Transverse colon (tissue), 4 donors: ENCODE measurements at regions not wholly inside any gene's neighbourhood (a gene's known extent, or its start where the extent isn't known, plus 50 kb on each side); places are given as distances from the start of the nearest gene placed in this dataset.

Source experiments
- DNase-seq: peaks from one replicate; pipeline ENCODE4 v3.0.0-alpha.2; 2019
- H3K27ac ChIP-seq, 4 donors: fragments of 200-600 bp; sonication (generic); 2 replicates each; pipeline ENCODE4 v1.5.1; 2016 to 2018; ENCODE audit warnings: inconsistent platforms in 4 of 4
- H3K27me3 ChIP-seq: fragments of 200-600 bp; sonication (generic); 2 replicates; pipeline ENCODE4 v1.5.1; 2017; ENCODE audit warnings: inconsistent platforms
- H3K36me3 ChIP-seq, 4 donors: fragments of 200-600 bp; sonication (generic); 2 replicates each; pipeline ENCODE4 v1.5.1; 2017 to 2019; ENCODE audit warnings: inconsistent platforms in 4 of 4
- H3K4me1 ChIP-seq, 4 donors: fragments of 200-600 bp; sonication (generic); 2 replicates each; pipeline ENCODE4 v1.5.1; 2017 to 2020; ENCODE audit warnings: inconsistent platforms in 4 of 4
- H3K4me3 ChIP-seq, 4 donors: fragments of 200-600 bp; sonication (generic); 1 replicate in 1 of 4; 2 replicates in 3 of 4; pipeline versions ENCODE4 v1.5.1 to v1.6.1; 2017 to 2019; ENCODE audit warnings: inconsistent platforms in 4 of 4
- H3K9me3 ChIP-seq, 2 donors: fragments of 200-600 bp; sonication (generic); 2 replicates each; pipeline ENCODE4 v1.5.1; 2017 to 2019; ENCODE audit warnings: inconsistent platforms in 2 of 2
- CTCF ChIP-seq, 5 experiments: fragments of 200-600 bp in 3 of 5; fragments of 450-650 bp in 2 of 5; sonication (generic) in 3 of 5; IDR thresholded peaks; 1 replicate in 2 of 5; 2 replicates in 3 of 5; pipeline ENCODE4 v1.5.1; 2016 to 2017; ENCODE audit warnings: antibody characterized with exemption in 5 of 5, inconsistent platforms in 3 of 5, mild to moderate bottlenecking in 2 of 5, moderate library complexity in 1 of 5
- EP300 ChIP-seq: sonication (generic); formaldehyde crosslinking; IDR thresholded peaks from one replicate; pipeline ENCODE4 v1.6.1; 2017; ENCODE audit warnings: antibody characterized with exemption, low read depth
- POLR2A ChIP-seq: fragments of 450-650 bp; IDR thresholded peaks from one replicate; pipeline ENCODE4 v1.6.1; 2016; ENCODE audit warnings: antibody characterized with exemption, mild to moderate bottlenecking, moderate library complexity
- POLR2AphosphoS5 ChIP-seq, 3 donors: sonication (generic); formaldehyde crosslinking; IDR thresholded peaks; one replicate each; pipeline ENCODE4 v1.6.1; 2016; ENCODE audit warnings: antibody characterized with exemption in 3 of 3
- WGBS, 2 donors: methylation state at CpG; one replicate each; pipeline ENCODE4 v1.1.5; 2018; ENCODE audit warnings: low coverage in 1 of 2; 5-methylcytosine and 5-hydroxymethylcytosine counted together
- in situ Hi-C, 4 donors: fragments of 200-750 bp; cut with MboI; loops; one replicate each; pipeline versions ENCODE4 v1.15.0 to v1.15.1; 2017; ENCODE audit warnings: low sequenced_read_pairs in 3 of 4, low pct_ligation_motif_present in 1 of 4, low pct_unique_long_range_greater_than_20kb in 1 of 4
- intact Hi-C: fragments of 100-400 bp; cut with DNase I; formaldehyde crosslinking; loops from one replicate; pipeline ENCODE4 v1.15.1; 2023; ENCODE audit warnings: low total_unique reads

GRCh38 chr12:33672836-33673577 lies 233.4 kb upstream of the SYT10 start:
- Histone ChIP-seq H3K27me3 (no peaks in the 10 kb centered on the region), H3K27ac (no peak overlapping the region), H3K4me3 (no peak overlapping the region), H3K9me3 (no peaks in the 10 kb centered on the region), H3K36me3 (no peaks in the 10 kb centered on the region), H3K4me1 (no peaks in the 10 kb centered on the region)
- TF ChIP-seq CTCF (IDR thresholded peaks at IDR 0.05), result no peak
- no peak for TF ChIP-seq POLR2AphosphoS5 (IDR thresholded peaks at IDR 0.05)
- no peak for TF ChIP-seq EP300
- no peak for TF ChIP-seq POLR2A
- intact Hi-C loops, result no loop called here
- 72 to 80% methylated on average over 5 of the region's 5 CpGs for WGBS, 2 donors
- no peak for DNase-seq
- in situ Hi-C loops, result no loop called here

- H3K36me3 ChIP-seq, result no peaks in the 10 kb centered on the region
- in situ Hi-C loops (no loop called here), intact Hi-C loops (no loop called here)
- no peak overlapping the region for H3K4me3 ChIP-seq
- 38 to 77% methylated on average over 1 of the region's 1 CpG for WGBS, 2 donors
- no peak overlapping the region for H3K27ac ChIP-seq
- no peak for TF ChIP-seq EP300
- no peak for TF ChIP-seq CTCF (IDR thresholded peaks at IDR 0.05)
- no peak for TF ChIP-seq POLR2AphosphoS5 (IDR thresholded peaks at IDR 0.05)
- TF ChIP-seq POLR2A, result no peak
- no peaks in the 10 kb centered on the region for H3K27me3 ChIP-seq
- DNase-seq, result no peak
- H3K4me1 ChIP-seq, result no peaks in the 10 kb centered on the region
- H3K9me3 ChIP-seq, result no peaks in the 10 kb centered on the region
Observed at GRCh38 chr12:33676866-33677265, 237.2 kb upstream of the SYT10 start.

GRCh38 chr12:33678221-33678964 lies 238.8 kb upstream of the SYT10 start:
- intact Hi-C loops (no loop called here), in situ Hi-C loops (no loop called here)
- 81 to 84% methylated on average over 6 to 8 of the region's 8 CpGs for WGBS, 2 donors

More at GRCh38 chr12:33678221-33678964, 238.8 kb upstream of the SYT10 start:
- no peaks in the 10 kb centered on the region for H3K36me3 ChIP-seq
- H3K4me1 ChIP-seq, result no peaks in the 10 kb centered on the region
- H3K27me3 ChIP-seq, result no peaks in the 10 kb centered on the region
- no peak overlapping the region for H3K27ac ChIP-seq
- no peaks in the 10 kb centered on the region for H3K9me3 ChIP-seq
- H3K4me3 ChIP-seq, result no peak overlapping the region
- TF ChIP-seq CTCF (IDR thresholded peaks at IDR 0.05) (no peak), POLR2AphosphoS5 (IDR thresholded peaks at IDR 0.05) (no peak), POLR2A (no peak), EP300 (no peak)
- no peak for DNase-seq
